Transverse colon (tissue), 4 donors: ENCODE measurements at regions not wholly inside any gene's neighbourhood (a gene's known extent, or its start where the extent isn't known, plus 50 kb on each side); places are given as distances from the start of the nearest gene placed in this dataset.

Experiments used
- CTCF ChIP-seq, 5 experiments: fragments of 200-600 bp in 3 of 5; fragments of 450-650 bp in 2 of 5; sonication (generic) in 3 of 5; IDR thresholded peaks; 1 replicate in 2 of 5; 2 replicates in 3 of 5; pipeline ENCODE4 v1.5.1; 2016 to 2017; ENCODE audit warnings: antibody characterized with exemption in 5 of 5, inconsistent platforms in 3 of 5, mild to moderate bottlenecking in 2 of 5, moderate library complexity in 1 of 5
- POLR2AphosphoS5 ChIP-seq, 3 donors: sonication (generic); formaldehyde crosslinking; IDR thresholded peaks; one replicate each; pipeline ENCODE4 v1.6.1; 2016; ENCODE audit warnings: antibody characterized with exemption in 3 of 3

GRCh38 chr2:241988146-241988545 lies 118.6 kb downstream of the RTP5 start:
- TF ChIP-seq CTCF (IDR thresholded peaks at IDR 0.05) (no peak), POLR2AphosphoS5 (IDR thresholded peaks at IDR 0.05) (no peak)
